Astrocyte (in vitro differentiated cells and primary cell): ENCODE measurements at regions not wholly inside any gene's neighbourhood (a gene's known extent, or its start where the extent isn't known, plus 50 kb on each side); places are given as distances from the start of the nearest gene placed in this dataset.

ENCODE experiments used
- EZH2 ChIP-seq: IDR thresholded peaks from 2 replicates; pipeline ENCODE4 v1.6.1; 2012; ENCODE audit warnings: mild to moderate bottlenecking, low read length, inconsistent platforms; ENCODE audit not compliant: insufficient read depth
- TF ChIP-seq, protein P1 (sequence below): IDR thresholded peaks from 2 replicates; pipeline ENCODE4 v1.5.1; 2011; ENCODE audit warnings: low read depth, mild to moderate bottlenecking, inconsistent platforms, low read length, moderate library complexity; ENCODE audit not compliant: insufficient read depth

- TF ChIP-seq, protein P1, sequence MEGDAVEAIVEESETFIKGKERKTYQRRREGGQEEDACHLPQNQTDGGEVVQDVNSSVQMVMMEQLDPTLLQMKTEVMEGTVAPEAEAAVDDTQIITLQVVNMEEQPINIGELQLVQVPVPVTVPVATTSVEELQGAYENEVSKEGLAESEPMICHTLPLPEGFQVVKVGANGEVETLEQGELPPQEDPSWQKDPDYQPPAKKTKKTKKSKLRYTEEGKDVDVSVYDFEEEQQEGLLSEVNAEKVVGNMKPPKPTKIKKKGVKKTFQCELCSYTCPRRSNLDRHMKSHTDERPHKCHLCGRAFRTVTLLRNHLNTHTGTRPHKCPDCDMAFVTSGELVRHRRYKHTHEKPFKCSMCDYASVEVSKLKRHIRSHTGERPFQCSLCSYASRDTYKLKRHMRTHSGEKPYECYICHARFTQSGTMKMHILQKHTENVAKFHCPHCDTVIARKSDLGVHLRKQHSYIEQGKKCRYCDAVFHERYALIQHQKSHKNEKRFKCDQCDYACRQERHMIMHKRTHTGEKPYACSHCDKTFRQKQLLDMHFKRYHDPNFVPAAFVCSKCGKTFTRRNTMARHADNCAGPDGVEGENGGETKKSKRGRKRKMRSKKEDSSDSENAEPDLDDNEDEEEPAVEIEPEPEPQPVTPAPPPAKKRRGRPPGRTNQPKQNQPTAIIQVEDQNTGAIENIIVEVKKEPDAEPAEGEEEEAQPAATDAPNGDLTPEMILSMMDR, result no peak
- no peak for TF ChIP-seq EZH2
These were observed 232.6 kb upstream of the BOD1L1 start for GRCh38 chr4:13860126-13860525.
